ENCODE measurements at regions not wholly inside any gene's neighbourhood (a gene's known extent, or its start where the extent isn't known, plus 50 kb on each side); places are given as distances from the start of the nearest gene placed in this dataset.

- H3K27me3 ChIP-seq = no peaks in the 10 kb centered on the region
- no peak for TF ChIP-seq CTCF (IDR thresholded peaks at IDR 0.05)
- peak; percentile 26 for DNase-seq
- no peaks in the 10 kb centered on the region for H3K9me3 ChIP-seq
- no peak overlapping the region for H3K27ac ChIP-seq
- no peaks in the 10 kb centered on the region for H3K36me3 ChIP-seq
- H3K9ac ChIP-seq (ENCODE audit: low read depth in 2 of 2, low read length in 2 of 2) = no peak overlapping the region
- no peak overlapping the region for H3K4me3 ChIP-seq
- intact Hi-C loops (cut with DNase I) = no loop called here
- H3K4me1 ChIP-seq = no peaks in the 10 kb centered on the region
These were observed 1244.5 kb downstream of the PCDH9 start for GRCh38 chr13:65985612-65986011.

GRCh38 chr13:65977525-65977924 lies 1252.6 kb downstream of the PCDH9 start:
- H3K9me3 ChIP-seq = no peaks in the 10 kb centered on the region
- no peak overlapping the region for H3K9ac ChIP-seq (ENCODE audit: low read depth in 2 of 2, low read length in 2 of 2)
- DNase-seq = no peak
- H3K4me3 ChIP-seq = no peak overlapping the region
- intact Hi-C loops (cut with DNase I) = no loop called here
- H3K27me3 ChIP-seq = no peaks in the 10 kb centered on the region
- no peak for TF ChIP-seq CTCF (IDR thresholded peaks at IDR 0.05)
- no peak overlapping the region for H3K27ac ChIP-seq
- no peaks in the 10 kb centered on the region for H3K36me3 ChIP-seq
- no peaks in the 10 kb centered on the region for H3K4me1 ChIP-seq

GRCh38 chr13:65971541-65971940 lies 1258.6 kb downstream of the PCDH9 start:
- no peaks in the 10 kb centered on the region for H3K4me1 ChIP-seq
- no peak overlapping the region for H3K27ac ChIP-seq
- TF ChIP-seq CTCF (IDR thresholded peaks at IDR 0.05) = no peak
- H3K27me3 ChIP-seq = no peaks in the 10 kb centered on the region
- H3K36me3 ChIP-seq = no peaks in the 10 kb centered on the region
- no peaks in the 10 kb centered on the region for H3K9me3 ChIP-seq
- intact Hi-C loops (cut with DNase I) = no loop called here
- no peak for DNase-seq
- H3K4me3 ChIP-seq = no peak overlapping the region
- H3K9ac ChIP-seq (ENCODE audit: low read depth in 2 of 2, low read length in 2 of 2) = no peak overlapping the region

- no peaks in the 10 kb centered on the region for H3K4me1 ChIP-seq
- DNase-seq = no peak
- no peak for TF ChIP-seq CTCF (IDR thresholded peaks at IDR 0.05)
- no peak overlapping the region for H3K4me3 ChIP-seq
- no peaks in the 10 kb centered on the region for H3K9me3 ChIP-seq
- H3K9ac ChIP-seq (ENCODE audit: low read depth in 2 of 2, low read length in 2 of 2) = no peak overlapping the region
- H3K36me3 ChIP-seq = no peaks in the 10 kb centered on the region
- intact Hi-C loops (cut with DNase I) = no loop called here
- no peak overlapping the region for H3K27ac ChIP-seq
- H3K27me3 ChIP-seq = no peaks in the 10 kb centered on the region
These were observed 1263.1 kb downstream of the PCDH9 start for GRCh38 chr13:65966991-65967451.

- no peak for TF ChIP-seq CTCF (IDR thresholded peaks at IDR 0.05)
- no peaks in the 10 kb centered on the region for H3K4me1 ChIP-seq
- H3K9ac ChIP-seq (ENCODE audit: low read depth in 2 of 2, low read length in 2 of 2) = no peak overlapping the region
- DNase-seq = no peak
- H3K9me3 ChIP-seq = no peaks in the 10 kb centered on the region
- H3K27me3 ChIP-seq = no peaks in the 10 kb centered on the region
- intact Hi-C loops (cut with DNase I) = no loop called here
- H3K4me3 ChIP-seq = no peak overlapping the region
- no peaks in the 10 kb centered on the region for H3K36me3 ChIP-seq
- no peak overlapping the region for H3K27ac ChIP-seq
These were observed 1264.6 kb downstream of the PCDH9 start for GRCh38 chr13:65965501-65965900.

GRCh38 chr13:65964672-65965071 lies 1265.5 kb downstream of the PCDH9 start:
- Histone ChIP-seq H3K4me3 (no peak overlapping the region), H3K4me1 (no peaks in the 10 kb centered on the region), H3K9ac (ENCODE audit: low read depth in 2 of 2, low read length in 2 of 2) (no peak overlapping the region), H3K27ac (no peak overlapping the region), H3K36me3 (no peaks in the 10 kb centered on the region), H3K9me3 (no peaks in the 10 kb centered on the region), H3K27me3 (no peaks in the 10 kb centered on the region)
- DNase-seq = no peak
- intact Hi-C loops (cut with DNase I) = no loop called here
- TF ChIP-seq CTCF (IDR thresholded peaks at IDR 0.05) = no peak

Measured in colonic mucosa (tissue), 4 donors.